Lower leg skin (tissue), 4 donors: ENCODE measurements at regions not wholly inside any gene's neighbourhood (a gene's known extent, or its start where the extent isn't known, plus 50 kb on each side); places are given as distances from the start of the nearest gene placed in this dataset.

Experiments used
- DNase-seq, 2 donors: peaks; one replicate each; pipeline ENCODE4 v3.0.0-alpha.2; 2019; ENCODE audit warnings: low spot score in 2 of 2
- H3K4me3 ChIP-seq: fragments of 200-600 bp; sonication (generic); 2 replicates; pipeline ENCODE4 v1.5.1; 2017; ENCODE audit warnings: mild to moderate bottlenecking, low read depth; ENCODE audit not compliant: poor library complexity, severe bottlenecking
- POLR2A ChIP-seq, 2 donors: fragments of 450-650 bp; IDR thresholded peaks; one replicate each; pipeline ENCODE4 v1.6.1; 2016 to 2017; ENCODE audit warnings: antibody characterized with exemption in 2 of 2, mild to moderate bottlenecking in 1 of 2, moderate library complexity in 1 of 2
- WGBS, 2 donors: methylation state at CpG; one replicate each; pipeline ENCODE4 v1.1.5; 2018; 5-methylcytosine and 5-hydroxymethylcytosine counted together
- intact Hi-C: fragments of 100-400 bp; cut with DNase I; formaldehyde crosslinking; loops from one replicate; pipeline ENCODE4 v1.15.0; 2023; ENCODE audit warnings: low total_unique reads
- TF ChIP-seq, protein P1 (sequence below), 3 donors: fragments of 450-650 bp; IDR thresholded peaks; one replicate each; pipeline ENCODE4 v1.5.1; 2016; ENCODE audit warnings: antibody characterized with exemption in 3 of 3, mild to moderate bottlenecking in 3 of 3, moderate library complexity in 2 of 3

DNA sequence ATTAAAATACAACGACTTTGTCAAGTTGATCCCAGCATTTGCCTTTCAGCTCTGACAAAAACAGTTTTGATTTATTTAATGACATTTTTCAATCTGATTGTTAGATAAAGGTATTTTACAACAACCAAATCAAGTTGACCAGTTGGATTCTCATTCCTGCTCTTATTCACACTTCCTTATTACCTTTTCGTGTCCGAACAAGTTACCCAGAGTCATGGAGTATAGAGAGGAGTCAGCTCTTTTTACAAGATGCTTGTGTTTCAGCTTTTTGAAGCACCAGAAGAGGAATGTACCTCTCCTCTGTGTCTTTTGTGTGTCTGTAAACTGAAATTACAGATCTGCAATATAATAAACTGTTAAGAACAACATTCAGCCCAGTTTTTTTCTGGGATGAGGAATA, 151.3 kb upstream of the TMEM161B start:
- TF ChIP-seq, protein P1, sequence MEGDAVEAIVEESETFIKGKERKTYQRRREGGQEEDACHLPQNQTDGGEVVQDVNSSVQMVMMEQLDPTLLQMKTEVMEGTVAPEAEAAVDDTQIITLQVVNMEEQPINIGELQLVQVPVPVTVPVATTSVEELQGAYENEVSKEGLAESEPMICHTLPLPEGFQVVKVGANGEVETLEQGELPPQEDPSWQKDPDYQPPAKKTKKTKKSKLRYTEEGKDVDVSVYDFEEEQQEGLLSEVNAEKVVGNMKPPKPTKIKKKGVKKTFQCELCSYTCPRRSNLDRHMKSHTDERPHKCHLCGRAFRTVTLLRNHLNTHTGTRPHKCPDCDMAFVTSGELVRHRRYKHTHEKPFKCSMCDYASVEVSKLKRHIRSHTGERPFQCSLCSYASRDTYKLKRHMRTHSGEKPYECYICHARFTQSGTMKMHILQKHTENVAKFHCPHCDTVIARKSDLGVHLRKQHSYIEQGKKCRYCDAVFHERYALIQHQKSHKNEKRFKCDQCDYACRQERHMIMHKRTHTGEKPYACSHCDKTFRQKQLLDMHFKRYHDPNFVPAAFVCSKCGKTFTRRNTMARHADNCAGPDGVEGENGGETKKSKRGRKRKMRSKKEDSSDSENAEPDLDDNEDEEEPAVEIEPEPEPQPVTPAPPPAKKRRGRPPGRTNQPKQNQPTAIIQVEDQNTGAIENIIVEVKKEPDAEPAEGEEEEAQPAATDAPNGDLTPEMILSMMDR (IDR thresholded peaks at IDR 0.05), result no peak
- no peak for TF ChIP-seq POLR2A (IDR thresholded peaks at IDR 0.05)
- 47 to 57% methylated on average over 3 of the region's 3 CpGs for WGBS, 2 donors
- intact Hi-C loops, result no loop called here
- no peak overlapping the region for H3K4me3 ChIP-seq
- DNase-seq, result no peak

DNA sequence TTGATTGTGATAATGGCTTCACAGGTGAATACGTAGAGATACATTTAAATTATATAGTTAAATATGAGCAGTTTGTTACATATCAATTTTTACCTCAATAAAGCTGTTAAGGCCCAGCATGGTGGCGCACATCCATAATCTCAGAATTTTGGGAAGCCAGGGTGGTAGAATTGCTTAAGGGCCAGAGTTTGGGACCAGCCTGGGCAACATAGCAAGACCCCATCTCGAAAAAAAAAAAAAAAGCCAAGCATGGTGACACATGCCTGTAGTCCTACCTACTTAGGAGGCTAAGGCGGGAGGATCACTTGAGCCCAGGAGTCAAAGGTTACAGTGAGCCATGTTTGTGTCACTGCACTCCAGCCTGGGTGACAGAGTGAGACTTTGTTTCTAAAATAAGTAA, 138.7 kb upstream of the TMEM161B start:
- WGBS, 2 donors, result 86 to 87% methylated on average over 4 of the region's 4 CpGs
- no peak for DNase-seq
- intact Hi-C loops, result no loop called here
- TF ChIP-seq, protein P1 (IDR thresholded peaks at IDR 0.05), result no peak
- no peak for TF ChIP-seq POLR2A (IDR thresholded peaks at IDR 0.05)
- no peak overlapping the region for H3K4me3 ChIP-seq

DNA sequence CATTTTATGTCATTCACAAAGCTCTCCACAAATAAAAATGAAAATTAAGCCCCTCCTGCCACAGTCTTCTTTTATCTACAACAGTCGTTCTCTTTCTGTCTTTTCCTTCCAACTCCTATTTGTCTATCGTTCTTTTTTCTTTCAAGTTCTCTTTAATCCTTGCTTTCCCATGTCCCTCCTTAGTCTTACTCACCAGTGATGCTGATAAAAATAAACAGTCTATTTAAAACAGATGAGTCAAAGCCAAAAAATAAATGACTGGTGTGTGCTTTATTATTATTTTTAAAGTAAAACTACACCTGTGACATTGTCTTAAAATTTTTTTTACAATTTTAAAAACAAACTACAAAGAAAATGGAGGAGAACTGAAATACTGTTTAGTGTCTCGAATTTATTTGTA, 137.1 kb upstream of the TMEM161B start:
- TF ChIP-seq, protein P1 (IDR thresholded peaks at IDR 0.05), result no peak
- no peak for TF ChIP-seq POLR2A (IDR thresholded peaks at IDR 0.05)
- no peak overlapping the region for H3K4me3 ChIP-seq
- WGBS, 2 donors, result 70 to 80% methylated on average over 3 of the region's 3 CpGs
- intact Hi-C loops, result no loop called here
- no peak for DNase-seq

DNA sequence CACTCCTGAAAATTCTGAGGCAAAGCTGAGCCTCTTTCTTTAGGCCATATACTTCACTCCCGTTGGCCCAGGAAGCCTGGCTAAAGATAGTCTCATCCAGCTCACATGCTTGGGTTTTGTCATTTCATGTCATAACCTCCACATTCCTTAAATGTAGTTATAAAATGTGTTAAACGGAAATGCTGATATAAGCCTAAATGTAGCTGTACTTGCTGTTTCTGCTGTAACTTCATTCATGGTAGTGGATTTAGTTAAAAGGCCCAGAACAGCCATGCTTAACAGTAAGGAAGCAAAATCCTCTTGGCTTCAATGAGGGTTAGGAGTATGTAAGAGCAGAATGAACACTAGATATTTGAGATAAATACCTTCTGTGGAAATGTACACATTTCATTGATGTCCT, 135.8 kb upstream of the TMEM161B start:
- no peak for DNase-seq
- H3K4me3 ChIP-seq, result no peak overlapping the region
- WGBS, 2 donors, result 65 to 85% methylated on average over 2 of the region's 2 CpGs
- intact Hi-C loops, result no loop called here
- no peak for TF ChIP-seq POLR2A (IDR thresholded peaks at IDR 0.05)
- TF ChIP-seq, protein P1 (IDR thresholded peaks at IDR 0.05), result no peak

DNA sequence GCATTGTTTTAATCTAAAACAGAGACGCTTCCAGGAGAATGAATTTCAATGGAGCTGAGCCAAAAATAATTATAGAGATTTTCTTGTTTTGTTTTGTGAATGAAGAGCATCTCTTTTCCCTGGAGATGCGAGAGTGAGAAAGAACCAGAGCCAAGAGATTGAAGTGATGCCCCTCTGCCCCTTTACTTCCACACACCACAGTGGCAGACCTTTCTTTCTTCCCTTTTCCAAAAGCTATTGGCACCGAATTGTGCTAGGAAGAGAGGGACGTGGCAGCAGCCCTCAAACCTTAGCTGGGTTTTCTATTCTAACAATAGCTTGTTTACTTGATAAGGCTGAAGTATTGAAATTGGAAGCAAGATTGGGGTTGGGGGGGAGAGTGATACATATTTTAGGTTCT, 133.0 kb upstream of the TMEM161B start:
- intact Hi-C loops, result no loop called here
- no peak for DNase-seq
- 44 to 56% methylated on average over 4 of the region's 4 CpGs for WGBS, 2 donors
- no peak overlapping the region for H3K4me3 ChIP-seq
- TF ChIP-seq, protein P1 (IDR thresholded peaks at IDR 0.05), result no peak
- no peak for TF ChIP-seq POLR2A (IDR thresholded peaks at IDR 0.05)

DNA sequence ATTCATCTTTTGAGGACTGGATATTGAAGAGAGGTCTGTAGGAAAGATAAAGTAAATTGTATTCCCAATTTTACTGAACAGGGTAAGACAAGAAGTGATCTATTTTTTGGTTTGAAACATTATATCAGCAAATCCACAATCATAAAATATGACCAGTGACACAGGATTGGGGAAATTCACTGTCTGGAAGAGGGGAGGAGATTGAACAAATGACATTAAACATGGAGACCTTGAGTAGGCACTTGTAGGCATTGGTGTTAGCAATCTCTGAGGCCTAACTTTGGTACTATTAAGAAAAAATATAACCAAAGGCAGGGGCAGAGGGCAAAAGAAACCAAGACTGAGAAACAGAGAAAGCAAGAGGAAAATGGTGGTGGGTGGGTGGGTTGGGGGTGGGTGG, 132.6 kb upstream of the TMEM161B start:
- no peak overlapping the region for H3K4me3 ChIP-seq
- intact Hi-C loops, result no loop called here
- TF ChIP-seq, protein P1 (IDR thresholded peaks at IDR 0.05), result no peak
- no peak for TF ChIP-seq POLR2A (IDR thresholded peaks at IDR 0.05)
- DNase-seq, result no peak
